ENCODE measurements at regions not wholly inside any gene's neighbourhood (a gene's known extent, or its start where the extent isn't known, plus 50 kb on each side); places are given as distances from the start of the nearest gene placed in this dataset.

- no peak for DNase-seq
Measured at GRCh38 chr4:26141051-26141721, 179.6 kb upstream of the RBPJ start.

- DNase-seq = peak in 1 of 14 donors; percentile 7
Measured at GRCh38 chr4:26141911-26142638, 178.7 kb upstream of the RBPJ start.

DNA sequence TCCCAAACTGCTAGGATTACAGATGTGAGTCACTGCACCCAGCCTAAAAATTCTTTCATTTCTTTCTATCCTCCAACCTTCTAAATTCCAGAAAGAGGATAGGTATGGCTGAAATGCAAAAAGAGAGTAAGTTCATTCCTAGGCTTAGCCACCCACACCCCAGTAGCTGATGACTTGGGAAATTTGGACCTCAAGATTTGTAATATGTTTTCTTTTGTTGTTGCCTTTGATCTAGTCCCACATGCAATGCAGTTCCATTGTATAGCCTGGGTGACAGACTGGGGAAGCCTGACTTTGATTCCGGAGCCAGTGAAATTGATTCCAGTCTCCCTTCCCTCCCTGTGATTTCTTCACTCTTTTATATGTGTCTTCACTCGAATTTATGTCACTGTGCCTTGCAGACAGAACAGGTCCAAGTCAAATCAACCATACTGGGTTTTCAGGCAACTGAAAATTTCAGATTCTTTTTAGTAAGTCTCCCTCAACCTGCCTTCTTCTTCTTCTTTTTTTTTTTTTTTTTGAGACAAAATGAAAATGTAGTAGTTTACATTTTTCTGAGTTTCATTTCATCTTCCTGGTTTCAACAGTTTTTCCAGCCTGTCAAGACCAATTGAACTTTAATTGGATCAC, 176.2 kb upstream of the RBPJ start:
- no peak for DNase-seq

GRCh38 chr4:26145212-26145611, 175.6 kb upstream of the RBPJ start:
- no peak for DNase-seq

- no peak for DNase-seq
Measured at GRCh38 chr4:26148927-26149326, 171.9 kb upstream of the RBPJ start.

DNA sequence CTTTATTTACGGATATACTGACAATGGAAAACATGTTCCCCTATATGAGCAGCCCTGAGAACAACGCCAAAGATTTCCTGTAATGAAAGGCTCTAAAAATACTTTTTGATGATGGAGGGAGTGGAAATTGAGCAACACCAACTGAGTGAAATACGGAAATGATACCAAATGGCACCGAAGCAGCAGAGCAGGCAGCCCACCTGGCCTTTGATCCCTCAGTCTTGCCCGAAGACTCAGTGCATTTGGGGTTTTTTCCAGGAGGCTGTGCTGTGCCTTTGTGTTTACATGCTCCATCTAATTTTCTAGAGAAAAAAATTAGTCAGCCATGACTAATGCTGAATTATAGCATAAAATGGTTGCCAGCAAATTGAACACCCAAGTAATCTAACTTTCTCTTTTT, 169.9 kb upstream of the RBPJ start:
- no peak for DNase-seq

DNA sequence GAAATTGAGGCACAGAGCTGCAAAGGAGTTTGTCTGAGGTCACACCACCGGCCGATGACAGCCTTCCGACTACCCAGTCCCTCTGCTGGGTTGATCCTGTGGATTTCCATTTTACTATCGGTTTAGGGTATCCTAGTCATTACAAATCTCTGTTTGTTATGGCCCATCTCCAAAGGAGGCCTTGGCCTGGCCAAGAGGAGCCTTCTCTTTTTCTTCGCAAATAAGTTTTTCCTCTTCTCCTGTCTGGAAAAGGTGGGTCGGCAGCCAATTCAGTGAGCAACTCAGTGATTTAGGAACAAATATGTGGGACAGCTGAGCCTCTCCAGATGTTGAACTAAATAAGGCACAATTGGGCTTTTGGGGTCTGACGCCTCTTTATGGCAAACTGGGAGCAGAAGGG, 169.2 kb upstream of the RBPJ start:
- DNase-seq = no peak

DNA sequence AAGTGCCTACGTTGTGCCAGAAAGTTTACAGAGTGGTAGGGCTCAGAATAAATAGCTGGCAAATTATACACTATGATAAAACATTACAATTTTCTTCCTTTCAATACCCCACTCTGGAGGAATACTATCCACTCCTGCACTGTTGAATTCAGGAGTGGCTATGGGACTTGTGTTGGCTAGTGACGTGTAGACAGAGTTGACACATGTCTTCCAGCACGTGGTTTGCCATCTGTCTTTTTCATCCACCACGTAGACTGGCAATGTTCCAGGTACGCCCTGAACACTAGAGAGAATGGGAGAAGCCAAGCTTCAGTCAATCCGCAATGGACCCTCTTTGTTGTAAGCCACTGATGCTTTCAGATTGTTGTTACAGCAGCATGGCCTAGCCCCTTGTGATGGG, 168.8 kb upstream of the RBPJ start:
- DNase-seq = no peak

DNA sequence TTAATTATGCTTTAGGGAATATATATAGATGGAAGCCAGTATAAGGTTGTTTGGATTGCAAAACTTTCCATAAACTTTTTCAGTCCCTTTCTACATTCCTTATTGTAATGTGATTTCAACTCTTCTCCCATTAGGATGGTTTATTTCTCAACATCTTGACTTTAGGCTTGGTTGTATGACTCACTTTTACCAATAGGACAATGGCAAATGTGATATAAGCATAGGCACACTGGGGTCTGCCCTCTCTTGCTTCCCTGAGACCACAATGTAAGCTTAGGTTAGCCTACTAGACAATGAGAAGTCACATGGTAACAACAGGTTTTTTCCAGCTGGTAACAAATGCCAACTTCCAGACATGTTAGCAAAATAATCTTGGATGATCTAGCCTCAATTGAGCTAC, 163.3 kb upstream of the RBPJ start:
- no peak for DNase-seq

DNA sequence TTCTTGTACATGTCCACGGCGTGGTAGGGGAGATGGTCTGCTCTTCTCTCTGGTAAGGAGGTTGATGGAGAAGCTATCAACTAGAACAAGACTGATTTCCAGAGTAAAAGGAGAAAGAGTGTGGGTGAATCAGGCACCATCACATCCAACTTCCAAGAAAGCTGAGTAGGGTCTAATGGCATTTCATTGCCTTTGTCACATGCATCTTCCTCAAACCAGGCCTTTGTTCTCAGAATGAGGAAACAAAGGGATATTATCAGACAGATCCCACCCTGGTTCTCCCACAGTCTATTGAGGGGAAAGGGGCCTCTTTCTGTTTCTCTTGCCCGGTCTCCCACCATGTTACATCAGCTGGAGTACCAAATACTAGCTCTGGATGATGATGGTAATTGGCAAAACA, 160.2 kb upstream of the RBPJ start:
- no peak for DNase-seq

GRCh38 chr4:26161030-26161824, 159.6 kb upstream of the RBPJ start:
- DNase-seq = no peak

DNA sequence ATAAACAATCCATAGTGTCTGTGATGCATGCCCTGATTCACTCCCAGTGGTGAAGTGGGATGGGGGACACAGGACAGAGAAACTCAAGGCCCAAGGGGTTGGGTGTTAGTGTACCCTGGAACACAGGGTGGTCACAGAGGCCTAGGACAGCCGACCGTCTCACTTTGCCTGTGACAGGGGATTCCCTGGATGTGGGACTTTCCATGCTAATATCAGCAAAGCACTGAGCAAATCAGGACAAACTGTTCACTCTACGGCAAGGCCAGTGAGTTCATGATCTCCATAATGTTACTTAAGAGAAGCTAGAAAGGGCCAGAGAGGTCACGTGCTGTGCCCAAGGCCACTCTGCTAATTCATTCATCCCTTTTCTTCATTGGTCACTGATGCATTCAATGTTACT, 158.7 kb upstream of the RBPJ start:
- no peak for DNase-seq

DNA sequence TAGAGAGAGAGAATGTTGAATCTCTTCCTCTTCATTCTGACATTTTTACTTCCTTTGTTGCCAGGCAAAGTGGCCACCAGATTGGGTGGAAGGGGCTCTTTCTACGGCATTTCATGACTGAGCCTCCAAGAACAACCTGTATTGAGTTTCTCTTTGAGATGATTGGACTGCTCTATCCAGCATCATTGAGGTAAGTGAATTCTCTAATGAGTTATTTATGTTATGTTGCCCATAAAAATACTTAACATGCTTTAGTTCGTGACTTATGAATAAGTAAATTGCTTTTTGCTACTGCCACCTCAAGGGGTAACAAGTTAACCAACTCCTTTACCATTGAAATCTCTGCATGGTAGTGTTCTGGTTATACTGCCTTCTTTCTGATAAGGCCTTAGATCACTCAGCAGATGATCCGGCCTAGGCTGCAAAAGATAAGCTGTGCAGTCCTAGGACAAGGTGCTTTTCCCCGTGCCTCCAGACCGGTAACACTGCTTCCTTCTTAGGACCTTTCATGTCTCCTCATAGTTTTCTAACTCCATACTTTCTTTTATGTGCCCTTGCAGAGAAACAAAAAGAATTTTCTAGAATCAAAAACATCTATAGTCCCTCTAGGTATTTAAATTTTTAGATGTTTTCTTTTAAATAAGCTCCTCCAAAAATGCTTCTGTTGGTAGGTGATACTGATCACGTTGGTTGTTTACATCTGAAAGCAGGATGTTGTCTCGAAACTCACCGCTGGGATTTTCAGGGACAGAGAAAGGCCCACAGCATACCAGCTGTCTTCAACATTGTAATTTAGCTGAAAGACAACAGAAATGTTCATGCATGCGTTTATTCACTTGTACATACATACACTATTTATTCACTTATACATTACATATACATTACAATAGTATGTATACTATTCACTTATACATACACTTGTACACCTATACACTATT, 157.1 kb upstream of the RBPJ start:
- no peak for DNase-seq

GRCh38 chr4:26171501-26171900, 149.3 kb upstream of the RBPJ start:
- DNase-seq = no peak

DNA sequence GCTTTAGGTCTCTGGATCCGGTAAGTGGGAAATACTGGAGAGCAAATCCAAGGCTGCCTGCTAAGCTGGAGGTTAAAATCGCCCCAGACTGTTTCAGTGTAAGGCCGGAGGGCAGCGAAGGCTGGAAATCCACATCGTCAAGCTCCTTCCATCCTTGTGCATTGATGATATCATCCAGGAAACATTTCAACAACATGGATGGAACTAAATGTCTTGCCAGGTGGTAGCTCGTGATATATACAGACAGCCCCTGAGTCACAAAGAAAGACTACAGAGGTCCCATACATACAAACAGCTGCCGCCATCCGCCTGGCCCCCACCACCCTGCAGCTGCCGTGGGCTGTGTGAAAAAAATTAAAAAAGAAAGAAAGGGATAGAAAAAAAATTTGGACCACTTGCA, 148.9 kb upstream of the RBPJ start:
- DNase-seq = peak in 1 of 14 donors; percentile 17

- no peak for DNase-seq
Measured at GRCh38 chr4:26173619-26174018, 147.2 kb upstream of the RBPJ start.

- DNase-seq = no peak
Measured at GRCh38 chr4:26174027-26174426, 146.8 kb upstream of the RBPJ start.

GRCh38 chr4:26175006-26175786, 145.6 kb upstream of the RBPJ start:
- no peak for DNase-seq

- DNase-seq = no peak
Measured at GRCh38 chr4:26175905-26176470, 144.8 kb upstream of the RBPJ start.

DNA sequence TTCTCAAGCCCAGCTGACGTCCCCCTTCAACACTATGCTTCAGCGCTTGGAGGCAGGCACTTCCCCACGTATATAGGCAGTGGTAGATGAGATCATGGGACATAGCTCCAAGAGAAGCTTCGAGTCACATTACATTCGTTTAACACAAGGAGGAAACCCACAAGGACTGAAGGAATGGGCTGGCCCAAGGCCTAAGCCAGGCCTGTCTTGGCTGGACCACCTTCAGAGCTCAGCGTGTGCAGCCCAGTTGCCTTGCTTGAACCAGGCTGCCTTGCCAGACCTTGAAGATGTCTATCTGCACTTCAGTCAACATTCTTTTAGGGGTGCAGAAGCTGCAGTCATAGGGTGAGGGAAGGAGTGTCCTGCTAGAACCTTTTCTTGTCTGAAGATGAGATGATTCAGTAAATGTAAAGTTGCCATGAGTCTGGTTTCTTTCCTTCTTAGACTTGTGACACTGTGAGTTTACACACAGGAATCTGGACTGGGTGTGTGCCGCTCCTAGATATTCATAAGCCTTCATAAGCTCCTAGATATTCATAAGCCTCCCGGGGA, 144.1 kb upstream of the RBPJ start:
- DNase-seq = no peak

Data from C1 segment of cervical spinal cord (tissue), 14 donors.